H1 (cell line): ENCODE measurements at regions not wholly inside any gene's neighbourhood (a gene's known extent, or its start where the extent isn't known, plus 50 kb on each side); places are given as distances from the start of the nearest gene placed in this dataset.

ENCODE experiments used
- CTCF ChIA-PET: fragments of 300-600 bp; sonication (Branson Sonifier 250); formaldehyde crosslinking; loops from one replicate; lab custom pipeline; 2021; ENCODE audit not compliant: partially characterized antibody; lab: Charles Lee
- POLR2A ChIA-PET: fragments of 300-600 bp; sonication (Branson Sonifier 250); formaldehyde crosslinking; loops from one replicate; lab custom pipeline; 2021; ENCODE audit warnings: inconsistent platforms; ENCODE audit not compliant: partially characterized antibody; lab: Charles Lee
- DNase-seq, 2 experiments: peaks; one replicate each; pipeline versions ENCODE4 v3.0.0 to v3.0.0-alpha.2; 2010 to 2022; ENCODE audit warnings: low spot score in 2 of 2, low read depth in 1 of 2, mixed read lengths in 1 of 2
- FAIRE-seq: peaks from 2 replicates; lab custom pipeline; 2011; peaks lifted over from hg19 to GRCh38; lab: Jason Lieb, UNC
- H2AFZ ChIP-seq: 2 replicates; pipeline ENCODE4 v1.8.1; 2012; ENCODE audit warnings: low read length, inconsistent platforms
- H2AK5ac ChIP-seq: 2 replicates; pipeline ENCODE4 v1.6.1; 2013; ENCODE audit warnings: low read depth, low read length
- H2BK120ac ChIP-seq: replicated peaks from 2 replicates; pipeline ENCODE3; 2013; ENCODE audit warnings: low read depth, low read length, inconsistent platforms
- H2BK12ac ChIP-seq: 2 replicates; pipeline ENCODE4 v1.6.1; 2013; ENCODE audit warnings: low read depth, low read length
- H2BK15ac ChIP-seq: 2 replicates; pipeline ENCODE4 v1.6.1; 2013; ENCODE audit warnings: low read length
- H2BK20ac ChIP-seq: 2 replicates; pipeline ENCODE4 v1.6.1; 2013; ENCODE audit warnings: low read length
- H2BK5ac ChIP-seq: 2 replicates; pipeline ENCODE4 v1.6.1; 2013; ENCODE audit warnings: low read depth, low read length
- H3K14ac ChIP-seq: 2 replicates; pipeline ENCODE4 v1.6.1; 2013; ENCODE audit warnings: inconsistent platforms; ENCODE audit not compliant: insufficient read length
- H3K18ac ChIP-seq: 2 replicates; pipeline ENCODE4 v1.6.1; 2013; ENCODE audit warnings: low read length; ENCODE audit errors: extremely low read depth
- H3K23ac ChIP-seq: 2 replicates; pipeline ENCODE4 v1.6.1; 2013; ENCODE audit warnings: inconsistent platforms; ENCODE audit not compliant: insufficient read length
- H3K23me2 ChIP-seq: 2 replicates; pipeline ENCODE4 v1.6.1; 2013; ENCODE audit warnings: low read depth, low read length
- H3K27ac ChIP-seq: 2 replicates; pipeline ENCODE4 v1.6.1; 2011; ENCODE audit warnings: low read depth, low read length, inconsistent platforms
- H3K27me3 ChIP-seq, 4 experiments: replicated peaks in 1 of 4; 1 replicate in 1 of 4; 2 replicates in 3 of 4; pipeline versions ENCODE4 v1.6.1 to v1.8.1; 2011 to 2013; ENCODE audit warnings: low read length in 3 of 4, mild to moderate bottlenecking in 3 of 4, inconsistent platforms in 2 of 4, mixed read lengths in 2 of 4, moderate library complexity in 1 of 4; ENCODE audit not compliant: control insufficient read depth in 3 of 4, insufficient read depth in 3 of 4; ENCODE audit errors: extremely low read depth in 1 of 4
- H3K36me3 ChIP-seq, 4 experiments: 2 replicates each; pipeline versions ENCODE4 v1.6.1 to v1.8.1; 2011 to 2013; ENCODE audit warnings: mild to moderate bottlenecking in 4 of 4, low read length in 3 of 4, moderate library complexity in 2 of 4, control low read depth in 1 of 4, inconsistent platforms in 1 of 4; ENCODE audit not compliant: insufficient read depth in 4 of 4, control insufficient read depth in 2 of 4
- H3K4ac ChIP-seq: replicated peaks from 2 replicates; pipeline ENCODE3; 2013; ENCODE audit warnings: low read length, low read depth, mixed read lengths, inconsistent platforms; ENCODE audit not compliant: insufficient read length
- H3K4me1 ChIP-seq, 4 experiments: replicated peaks in 1 of 4; 1 replicate in 1 of 4; 2 replicates in 3 of 4; pipeline versions ENCODE4 v1.6.1 to v1.8.1; 2011 to 2013; ENCODE audit warnings: low read length in 3 of 4, inconsistent platforms in 2 of 4, mixed read lengths in 1 of 4; ENCODE audit not compliant: insufficient read depth in 4 of 4, control insufficient read depth in 3 of 4
- H3K4me2 ChIP-seq, 2 experiments: 2 replicates each; pipeline versions ENCODE4 v1.6.1 to v1.8.1; 2011 to 2013; ENCODE audit warnings: low read depth in 2 of 2, low read length in 2 of 2, control low read depth in 1 of 2, inconsistent platforms in 1 of 2, mild to moderate bottlenecking in 1 of 2; ENCODE audit not compliant: insufficient read depth in 1 of 2
- H3K4me3 ChIP-seq, 4 experiments: fragments of 200-600, 300-600 bp in 1 of 4; sonication (generic), shearing (Covaris generic), sonication (Bioruptor Twin) in 1 of 4; 2 replicates each; pipeline versions ENCODE4 v1.5.1 to v1.8.1; 2011 to 2016; ENCODE audit warnings: low read length in 4 of 4, low read depth in 3 of 4, control low read depth in 2 of 4, inconsistent platforms in 2 of 4, mild to moderate bottlenecking in 2 of 4, mixed read lengths in 1 of 4, moderate library complexity in 1 of 4; ENCODE audit not compliant: insufficient read depth in 2 of 4; ENCODE audit errors: extremely low read depth in 1 of 4
- H3K56ac ChIP-seq: replicated peaks from 2 replicates; pipeline ENCODE3; 2013; ENCODE audit warnings: low read depth, mild to moderate bottlenecking, mixed read lengths, low read length, inconsistent platforms; ENCODE audit not compliant: insufficient read length
- H3K79me1 ChIP-seq: 2 replicates; pipeline ENCODE4 v1.6.1; 2013; ENCODE audit warnings: low read depth, low read length, control low read depth
- H3K79me2 ChIP-seq, 2 experiments: 2 replicates each; pipeline versions ENCODE4 v1.6.1 to v1.8.1; 2012 to 2013; ENCODE audit warnings: low read length in 2 of 2, mild to moderate bottlenecking in 2 of 2, inconsistent platforms in 1 of 2; ENCODE audit not compliant: insufficient read depth in 2 of 2, control insufficient read depth in 1 of 2
- H3K9ac ChIP-seq, 4 experiments: replicated peaks in 1 of 4; 1 replicate in 1 of 4; 2 replicates in 3 of 4; pipeline versions ENCODE4 v1.6.1 to v1.8.1; 2011 to 2013; ENCODE audit warnings: low read depth in 3 of 4, low read length in 3 of 4, control low read depth in 2 of 4, mild to moderate bottlenecking in 2 of 4, moderate library complexity in 2 of 4, inconsistent platforms in 1 of 4; ENCODE audit errors: extremely low read depth in 1 of 4
- H3K9me3 ChIP-seq, 2 experiments: 2 replicates each; pipeline versions ENCODE4 v1.6.1 to v1.8.1; 2012 to 2013; ENCODE audit warnings: mild to moderate bottlenecking in 2 of 2, moderate library complexity in 2 of 2, control low read depth in 1 of 2, inconsistent platforms in 1 of 2, low read depth in 1 of 2, low read length in 1 of 2, mixed read lengths in 1 of 2; ENCODE audit not compliant: insufficient read depth in 2 of 2
- H4K20me1 ChIP-seq, 2 experiments: replicated peaks in 1 of 2; 2 replicates each; pipeline versions ENCODE3 to v1.8.1; 2011 to 2013; ENCODE audit warnings: inconsistent platforms in 2 of 2, low read length in 2 of 2, mild to moderate bottlenecking in 1 of 2; ENCODE audit not compliant: insufficient read depth in 2 of 2, control insufficient read depth in 1 of 2
- H4K5ac ChIP-seq: 2 replicates; pipeline ENCODE4 v1.6.1; 2013; ENCODE audit warnings: low read length, low read depth, mixed read lengths, inconsistent platforms; ENCODE audit not compliant: insufficient read length
- H4K8ac ChIP-seq: 2 replicates; pipeline ENCODE4 v1.8.0; 2013; ENCODE audit warnings: mild to moderate bottlenecking, moderate library complexity, low read length, inconsistent platforms; ENCODE audit not compliant: insufficient read depth; ENCODE audit errors: extremely low read depth
- H4K91ac ChIP-seq: replicated peaks from 2 replicates; pipeline ENCODE3; 2013; ENCODE audit warnings: low read length, mixed read lengths, inconsistent platforms; ENCODE audit not compliant: insufficient read length
- E2F6 ChIP-seq: IDR thresholded peaks from 2 replicates; pipeline ENCODE4 v1.6.1; 2012; ENCODE audit warnings: inconsistent platforms
- GTF2F1 ChIP-seq: IDR thresholded peaks from 2 replicates; pipeline ENCODE4 v1.6.1; 2012; ENCODE audit warnings: low read depth, low read length, improper control_type of control experiment, borderline replicate concordance
- KDM4A ChIP-seq: IDR thresholded peaks from one replicate; pipeline ENCODE4 v1.7.1; 2012; ENCODE audit warnings: low read depth, mild to moderate bottlenecking, moderate library complexity, low read length, inconsistent platforms; ENCODE audit not compliant: severe bottlenecking
- POLR2A ChIP-seq, 2 experiments: IDR thresholded peaks; 1 replicate in 1 of 2; 2 replicates in 1 of 2; pipeline ENCODE4 v1.6.1; 2011; ENCODE audit warnings: low read depth in 2 of 2, low read length in 2 of 2, mild to moderate bottlenecking in 2 of 2; ENCODE audit errors: control extremely low read depth in 1 of 2
- RAD21 ChIP-seq, 2 experiments: IDR thresholded peaks in 1 of 2; conservative IDR thresholded peaks in 1 of 2; 2 replicates each; pipeline ENCODE4 v1.6.1; 2011; ENCODE audit warnings: low read depth in 2 of 2, low read length in 2 of 2, improper control_type of control experiment in 1 of 2, inconsistent platforms in 1 of 2, mild to moderate bottlenecking in 1 of 2, moderate library complexity in 1 of 2
- SIN3A ChIP-seq, 2 experiments: IDR thresholded peaks in 1 of 2; conservative IDR thresholded peaks in 1 of 2; 2 replicates each; pipeline ENCODE4 v1.6.1; 2011 to 2012; ENCODE audit warnings: low read length in 2 of 2, improper control_type of control experiment in 1 of 2, low read depth in 1 of 2, mild to moderate bottlenecking in 1 of 2
- USF2 ChIP-seq: IDR thresholded peaks from 2 replicates; pipeline ENCODE4 v1.6.1; 2011; ENCODE audit warnings: low read length, improper control_type of control experiment
- YY1 ChIP-seq: IDR thresholded peaks from 2 replicates; pipeline ENCODE4 v1.6.1; 2011; ENCODE audit warnings: low read depth, mild to moderate bottlenecking, low read length
- WGBS, 2 experiments: shearing (Covaris generic) in 1 of 2; methylation state at CpG; one replicate each; pipeline versions ENCODE4 v1.1.6 to v1.1.7; 2013 to 2015; ENCODE audit warnings: low lambda C conversion rate in 2 of 2, mixed read lengths in 2 of 2, inconsistent platforms in 1 of 2, low coverage in 1 of 2, missing lambda C conversion rate in 1 of 2; ENCODE audit not compliant: insufficient replicate concordance in 2 of 2, insufficient coverage in 1 of 2, insufficient read length in 1 of 2; ENCODE audit errors: extremely low coverage in 1 of 2, missing lambda C conversion rate in 1 of 2; 5-methylcytosine and 5-hydroxymethylcytosine counted together

DNA sequence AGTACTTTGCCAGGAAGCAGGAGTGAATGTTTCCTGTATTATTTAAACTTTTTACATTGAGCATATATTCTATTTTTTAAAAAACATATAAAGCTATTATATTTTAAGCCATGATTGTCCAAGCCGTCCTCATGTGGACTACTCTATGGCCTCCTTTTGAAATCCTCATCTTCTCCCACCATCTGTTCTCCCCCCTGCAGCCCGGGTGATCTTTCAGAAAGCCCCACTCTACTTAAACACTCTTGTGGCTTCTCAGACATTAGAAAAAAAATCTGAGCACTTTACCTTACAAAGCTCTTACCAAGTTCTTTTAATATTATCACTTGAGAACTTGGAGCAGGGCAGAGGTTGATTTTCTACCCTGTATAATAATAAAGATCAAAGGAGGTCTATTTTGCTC is 95.4 kb downstream of the CAVIN4 start:
- Histone ChIP-seq H2AFZ (0 out of 2 replicates have a peak overlapping the region, but pooled peaks have one; percentile 20), H2BK120ac (no peak overlapping the region), H3K27ac (no peak overlapping the region), H3K4me3 (no peak overlapping the region), H2BK15ac (no peak overlapping the region), H3K23me2 (no peaks in the 10 kb centered on the region), H2BK5ac (no peak overlapping the region), H3K23ac (no peak overlapping the region), H3K9ac (no peak overlapping the region), H3K79me2 (no peaks in the 10 kb centered on the region), H3K4me2 (no peak overlapping the region), H3K9me3 (0 out of 4 replicates have a peak, but pooled peaks cover 0 to under 1% of the 10 kb centered on the region in 2 experiments), H3K56ac (no peak overlapping the region), H3K27me3 (no peaks in the 10 kb centered on the region), H2AK5ac (no peak overlapping the region), H4K20me1 (no peaks in the 10 kb centered on the region), H2BK12ac (no peak overlapping the region), H3K18ac (no peak overlapping the region), H4K5ac (no peak overlapping the region), H3K14ac (no peak overlapping the region), H4K91ac (no peak overlapping the region), H2BK20ac (no peak overlapping the region), H3K36me3 (no peaks in the 10 kb centered on the region), H3K4ac (no peak overlapping the region), H3K4me1 (peaks cover 2 to 18% (median 10%) of the 10 kb centered on the region in 4 experiments; a peak in 5 of 7 replicates), H4K8ac (no peak overlapping the region), H3K79me1 (no peaks in the 10 kb centered on the region)
- WGBS, 2 experiments, result 88% methylated on average over 2 of the region's 2 CpGs; no CpG with 5 or more reads in 1 of the 2 experiments
- DNase-seq (no peak), FAIRE-seq (no peak)
- CTCF ChIA-PET, result interaction anchor here (1.0 to 3.4 kb wide), 3 partner anchors 27 to 81 kb away, joined by 3 to 18 read pairs (median 9); no protein-coding TSS in a partner anchor
- POLR2A ChIA-PET, result no interaction called here
- TF ChIP-seq E2F6 (no peak), SIN3A (conservative IDR thresholded peaks at IDR 0.05 in 1 of 2, IDR thresholded peaks at IDR 0.05 in 1 of 2; ENCODE audit: low read depth in 1 of 2, low read length in 2 of 2) (no peak), KDM4A (no peak), USF2 (no peak), YY1 (no peak), RAD21 (IDR thresholded peaks at IDR 0.05 in 1 of 2, conservative IDR thresholded peaks at IDR 0.05 in 1 of 2; ENCODE audit: low read depth in 2 of 2, low read length in 2 of 2) (no peak), POLR2A (IDR thresholded peaks at IDR 0.05; ENCODE audit: control extremely low read depth in 1 of 2, low read depth in 2 of 2, low read length in 2 of 2) (no peak), GTF2F1 (no peak)
